Liver (tissue), 3 donors: ENCODE measurements at regions not wholly inside any gene's neighbourhood (a gene's known extent, or its start where the extent isn't known, plus 50 kb on each side); places are given as distances from the start of the nearest gene placed in this dataset.

ENCODE experiments used
- ATF3 ChIP-seq: IDR thresholded peaks from 2 replicates; pipeline ENCODE4 v1.6.1; 2016; ENCODE audit warnings: antibody characterized with exemption
- CTCF ChIP-seq: fragments of 150-350 bp; IDR thresholded peaks from 2 replicates; pipeline ENCODE4 v1.5.1; 2017; ENCODE audit warnings: improper control_type of control experiment, low read depth, low read length; ENCODE audit not compliant: missing input control
- FOXA1 ChIP-seq: IDR thresholded peaks from 2 replicates; pipeline ENCODE4 v1.6.1; 2016; ENCODE audit warnings: antibody characterized with exemption
- GABPA ChIP-seq, 2 donors: IDR thresholded peaks in 1 of 2; conservative IDR thresholded peaks in 1 of 2; 2 replicates each; pipeline ENCODE4 v1.6.1; 2016; ENCODE audit warnings: antibody characterized with exemption in 2 of 2, mild to moderate bottlenecking in 1 of 2, moderate library complexity in 1 of 2
- HNF4A ChIP-seq, 2 donors: conservative IDR thresholded peaks; 2 replicates each; pipeline ENCODE4 v1.6.1; 2016; ENCODE audit warnings: antibody characterized with exemption in 2 of 2, mild to moderate bottlenecking in 2 of 2
- NR2F2 ChIP-seq: IDR thresholded peaks from 2 replicates; pipeline ENCODE4 v1.6.1; 2016; ENCODE audit warnings: antibody characterized with exemption
- RAD21 ChIP-seq, 2 donors: IDR thresholded peaks; 2 replicates each; pipeline ENCODE4 v1.6.1; 2016; ENCODE audit warnings: antibody characterized with exemption in 2 of 2, mild to moderate bottlenecking in 2 of 2
- REST ChIP-seq: IDR thresholded peaks from 2 replicates; pipeline ENCODE4 v1.6.1; 2016; ENCODE audit warnings: antibody characterized with exemption, mild to moderate bottlenecking
- RXRA ChIP-seq, 2 donors: IDR thresholded peaks; 2 replicates each; pipeline ENCODE4 v1.6.1; 2017 to 2018; ENCODE audit warnings: antibody characterized with exemption in 2 of 2, mild to moderate bottlenecking in 1 of 2
- SP1 ChIP-seq: IDR thresholded peaks from 2 replicates; pipeline ENCODE4 v1.6.1; 2018; ENCODE audit warnings: antibody characterized with exemption, mild to moderate bottlenecking
- TAF1 ChIP-seq: conservative IDR thresholded peaks from 2 replicates; pipeline ENCODE4 v1.6.1; 2016; ENCODE audit warnings: antibody characterized with exemption, mild to moderate bottlenecking
- YY1 ChIP-seq: IDR thresholded peaks from 2 replicates; pipeline ENCODE4 v1.6.1; 2016; ENCODE audit warnings: antibody characterized with exemption, mild to moderate bottlenecking
- ZBTB33 ChIP-seq: IDR thresholded peaks from 2 replicates; pipeline ENCODE4 v1.6.1; 2016; ENCODE audit warnings: antibody characterized with exemption
- donor health status: healthy.
- donor health status: healthy.

GRCh38 chr16:81149614-81150013 lies 53.4 kb upstream of the GCSH start:
- TF ChIP-seq CTCF (no peak), YY1 (no peak), RXRA (IDR thresholded peaks at IDR 0.05) (no peak), RAD21 (IDR thresholded peaks at IDR 0.05) (no peak), ATF3 (no peak), REST (no peak), TAF1 (no peak), FOXA1 (no peak), GABPA (IDR thresholded peaks at IDR 0.05 in 1 of 2, conservative IDR thresholded peaks at IDR 0.05 in 1 of 2) (no peak), SP1 (no peak), HNF4A (conservative IDR thresholded peaks at IDR 0.05) (no peak), ZBTB33 (no peak), NR2F2 (no peak)
